GM23338 (cell line): ENCODE measurements at regions not wholly inside any gene's neighbourhood (a gene's known extent, or its start where the extent isn't known, plus 50 kb on each side); places are given as distances from the start of the nearest gene placed in this dataset.

ENCODE experiments used
- ATAC-seq: fragments of 200-7000 bp; cut with Tn5 transposase; 3 replicates; pipeline ENCODE4 v1.9.1; 2020
- DNase-seq: peaks from one replicate; pipeline ENCODE4 v3.0.0-alpha.2; 2015; ENCODE audit warnings: low spot score
- H2AFZ ChIP-seq: fragments of 200-600 bp; sonication (generic); 2 replicates; pipeline ENCODE4 v1.8.0; 2016; ENCODE audit warnings: antibody characterized with exemption, mild to moderate bottlenecking, moderate library complexity
- H3F3A ChIP-seq: fragments of 200-600 bp; sonication (generic); replicated peaks from 2 replicates; pipeline ENCODE4 v1.8.0; 2017; ENCODE audit warnings: antibody characterized with exemption, mixed run types, low read depth
- H3K27ac ChIP-seq: fragments of 200-600 bp; sonication (generic); 2 replicates; pipeline ENCODE4 v1.6.1; 2016; ENCODE audit warnings: low read depth
- H3K27me3 ChIP-seq: fragments of 200-600 bp; sonication (generic); 2 replicates; pipeline ENCODE4 v1.8.0; 2016; ENCODE audit warnings: mild to moderate bottlenecking, mixed run types, moderate library complexity; ENCODE audit not compliant: insufficient read depth
- H3K36me3 ChIP-seq: fragments of 200-600 bp; sonication (generic); 2 replicates; pipeline ENCODE4 v1.8.0; 2016; ENCODE audit warnings: mild to moderate bottlenecking; ENCODE audit not compliant: insufficient read depth
- H3K4me1 ChIP-seq: fragments of 200-600 bp; sonication (generic); 2 replicates; pipeline ENCODE4 v1.8.0; 2016; ENCODE audit warnings: mild to moderate bottlenecking, moderate library complexity; ENCODE audit not compliant: insufficient read depth
- H3K4me2 ChIP-seq: fragments of 200-600 bp; sonication (generic); 2 replicates; pipeline ENCODE4 v1.7.1; 2017; ENCODE audit warnings: mixed run types
- H3K4me3 ChIP-seq: fragments of 200-600 bp; sonication (generic); 2 replicates; pipeline ENCODE4 v1.6.1; 2016; ENCODE audit warnings: mixed run types
- H3K79me2 ChIP-seq: fragments of 200-600 bp; sonication (generic); replicated peaks from 2 replicates; pipeline ENCODE4 v1.8.0; 2017; ENCODE audit warnings: mild to moderate bottlenecking; ENCODE audit not compliant: insufficient read depth
- H3K9me2 ChIP-seq: fragments of 200-600 bp; sonication (generic); 2 replicates; pipeline ENCODE4 v1.8.0; 2017; ENCODE audit not compliant: insufficient read depth
- H4K20me1 ChIP-seq: fragments of 200-600 bp; sonication (generic); replicated peaks from 2 replicates; pipeline ENCODE4 v1.8.0; 2017; ENCODE audit warnings: mild to moderate bottlenecking; ENCODE audit not compliant: insufficient read depth
- H3K27ac Mint-ChIP-seq: 2 replicates; pipeline ENCODE4 v1.8.0; 2020; ENCODE audit warnings: inconsistent platforms, mild to moderate bottlenecking, moderate library complexity, mixed read lengths
- H3K27me3 Mint-ChIP-seq: 3 replicates; pipeline ENCODE4 v1.8.0; 2022; ENCODE audit warnings: low read depth, mild to moderate bottlenecking, moderate library complexity, mixed read lengths, inconsistent platforms; ENCODE audit not compliant: insufficient read depth, poor library complexity
- H3K36me3 Mint-ChIP-seq: 3 replicates; pipeline ENCODE4 v1.8.0; 2021; ENCODE audit warnings: low read depth, mild to moderate bottlenecking, inconsistent platforms, moderate library complexity, mixed read lengths
- H3K4me1 Mint-ChIP-seq: 3 replicates; pipeline ENCODE4 v1.8.0; 2020; ENCODE audit warnings: mild to moderate bottlenecking, inconsistent platforms, mixed read lengths
- H3K4me3 Mint-ChIP-seq: 3 replicates; pipeline ENCODE4 v1.8.0; 2021; ENCODE audit warnings: moderate library complexity, mild to moderate bottlenecking, inconsistent platforms, mixed read lengths
- H3K9me3 Mint-ChIP-seq: 3 replicates; pipeline ENCODE4 v1.8.0; 2020; ENCODE audit warnings: moderate library complexity, mild to moderate bottlenecking, inconsistent platforms, mixed read lengths
- CREB1 ChIP-seq: fragments of 250-450 bp; sonication (Bioruptor Pico); IDR thresholded peaks from 2 replicates; pipeline ENCODE4 v1.5.0; 2020; ENCODE audit warnings: low read depth, mild to moderate bottlenecking, moderate library complexity
- EZH2 ChIP-seq: fragments of 200-600 bp; sonication (generic); IDR thresholded peaks from one replicate; pipeline ENCODE4 v1.8.0; 2017; ENCODE audit warnings: antibody characterized with exemption, mild to moderate bottlenecking, low read depth; ENCODE audit not compliant: unreplicated experiment
- EZH2phosphoT487 ChIP-seq: fragments of 200-600 bp; sonication (generic); IDR thresholded peaks from one replicate; pipeline ENCODE4 v1.8.1; 2018; ENCODE audit warnings: antibody characterized with exemption; ENCODE audit not compliant: unreplicated experiment
- JUNB ChIP-seq: IDR thresholded peaks from one replicate; pipeline ENCODE4 v1.6.1; 2016; ENCODE audit warnings: antibody characterized with exemption; ENCODE audit not compliant: unreplicated experiment
- NANOG ChIP-seq: IDR thresholded peaks from 2 replicates; pipeline ENCODE4 v1.6.1; 2016; ENCODE audit warnings: antibody characterized with exemption, borderline replicate concordance
- POLR2AphosphoS5 ChIP-seq: IDR thresholded peaks from 2 replicates; pipeline ENCODE4 v1.6.1; 2016; ENCODE audit warnings: antibody characterized with exemption, low read depth
- STAT1 ChIP-seq: IDR thresholded peaks from one replicate; pipeline ENCODE4 v1.6.1; 2016; ENCODE audit warnings: antibody characterized with exemption; ENCODE audit not compliant: unreplicated experiment
- ZNF114 ChIP-seq: fragments of 250-450 bp; sonication (Bioruptor Pico); IDR thresholded peaks from 2 replicates; pipeline ENCODE4 v1.5.0; 2020; ENCODE audit warnings: mild to moderate bottlenecking, moderate library complexity
- ZNF331 ChIP-seq: fragments of 250-450 bp; sonication (Bioruptor Pico); IDR thresholded peaks from 2 replicates; pipeline ENCODE4 v1.5.0; 2020; ENCODE audit warnings: low read depth, mild to moderate bottlenecking, moderate library complexity
- TF ChIP-seq, protein P1 (sequence below): IDR thresholded peaks from 2 replicates; pipeline ENCODE4 v1.6.1; 2016; ENCODE audit warnings: antibody characterized with exemption
- TF ChIP-seq, protein P2 (sequence below): IDR thresholded peaks from one replicate; pipeline ENCODE4 v1.6.1; 2018; ENCODE audit warnings: antibody characterized with exemption; ENCODE audit not compliant: unreplicated experiment
- TF ChIP-seq, protein P3 (sequence below), 2 experiments: fragments of 200-600 bp in 1 of 2; sonication (generic) in 1 of 2; conservative IDR thresholded peaks; 2 replicates each; pipeline versions ENCODE4 v1.5.1 to v1.6.1; 2016 to 2017; ENCODE audit warnings: antibody characterized with exemption in 2 of 2, low read depth in 2 of 2, mild to moderate bottlenecking in 2 of 2, moderate library complexity in 1 of 2
- TF ChIP-seq, protein P4 (sequence below): fragments of 250-450 bp; sonication (Bioruptor Pico); IDR thresholded peaks from 2 replicates; pipeline ENCODE4 v1.5.0; 2020; ENCODE audit warnings: mild to moderate bottlenecking, moderate library complexity

DNA sequence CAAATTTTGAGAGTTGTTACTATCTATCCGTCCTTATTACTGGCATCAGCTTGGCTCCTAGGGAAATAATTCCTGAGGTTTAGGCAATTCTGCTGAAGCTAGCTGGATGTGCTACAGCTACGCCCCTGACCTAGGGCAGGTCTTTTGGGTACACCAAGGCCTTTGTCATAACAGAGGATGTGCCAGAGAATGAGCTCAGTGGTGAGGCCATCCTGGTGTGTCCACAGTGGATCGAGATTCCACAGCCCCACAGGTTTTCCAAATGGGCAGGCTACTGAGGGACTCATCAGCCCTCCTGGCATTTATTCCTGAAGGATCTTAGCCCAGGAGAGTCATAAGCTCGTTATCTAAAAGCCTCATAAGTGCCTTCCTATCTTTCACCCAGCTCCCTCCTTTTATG, 475.2 kb upstream of the USP24 start:
- Mint-ChIP-seq H3K36me3 (no peaks in the 10 kb centered on the region), H3K4me1 (no peaks in the 10 kb centered on the region), H3K4me3 (no peak overlapping the region), H3K27ac (no peak overlapping the region), H3K27me3 (no peaks in the 10 kb centered on the region), H3K9me3 (no peaks in the 10 kb centered on the region)
- Histone ChIP-seq H3K4me2 (no peak overlapping the region), H3K36me3 (no peaks in the 10 kb centered on the region), H4K20me1 (no peaks in the 10 kb centered on the region), H3F3A (no peaks in the 10 kb centered on the region), H3K4me3 (no peak overlapping the region), H2AFZ (no peak overlapping the region), H3K27me3 (no peaks in the 10 kb centered on the region), H3K4me1 (no peaks in the 10 kb centered on the region), H3K79me2 (no peaks in the 10 kb centered on the region), H3K9me2 (peaks cover 21% of the 10 kb centered on the region), H3K27ac (no peak overlapping the region)
- DNase-seq, result no peak
- no peak for TF ChIP-seq ZNF114 (CRISPR knock-in tag)
- TF ChIP-seq, protein P1, sequence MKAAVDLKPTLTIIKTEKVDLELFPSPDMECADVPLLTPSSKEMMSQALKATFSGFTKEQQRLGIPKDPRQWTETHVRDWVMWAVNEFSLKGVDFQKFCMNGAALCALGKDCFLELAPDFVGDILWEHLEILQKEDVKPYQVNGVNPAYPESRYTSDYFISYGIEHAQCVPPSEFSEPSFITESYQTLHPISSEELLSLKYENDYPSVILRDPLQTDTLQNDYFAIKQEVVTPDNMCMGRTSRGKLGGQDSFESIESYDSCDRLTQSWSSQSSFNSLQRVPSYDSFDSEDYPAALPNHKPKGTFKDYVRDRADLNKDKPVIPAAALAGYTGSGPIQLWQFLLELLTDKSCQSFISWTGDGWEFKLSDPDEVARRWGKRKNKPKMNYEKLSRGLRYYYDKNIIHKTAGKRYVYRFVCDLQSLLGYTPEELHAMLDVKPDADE, result no peak
- no peak for TF ChIP-seq POLR2AphosphoS5
- TF ChIP-seq EZH2phosphoT487, result no peak
- TF ChIP-seq, protein P2, sequence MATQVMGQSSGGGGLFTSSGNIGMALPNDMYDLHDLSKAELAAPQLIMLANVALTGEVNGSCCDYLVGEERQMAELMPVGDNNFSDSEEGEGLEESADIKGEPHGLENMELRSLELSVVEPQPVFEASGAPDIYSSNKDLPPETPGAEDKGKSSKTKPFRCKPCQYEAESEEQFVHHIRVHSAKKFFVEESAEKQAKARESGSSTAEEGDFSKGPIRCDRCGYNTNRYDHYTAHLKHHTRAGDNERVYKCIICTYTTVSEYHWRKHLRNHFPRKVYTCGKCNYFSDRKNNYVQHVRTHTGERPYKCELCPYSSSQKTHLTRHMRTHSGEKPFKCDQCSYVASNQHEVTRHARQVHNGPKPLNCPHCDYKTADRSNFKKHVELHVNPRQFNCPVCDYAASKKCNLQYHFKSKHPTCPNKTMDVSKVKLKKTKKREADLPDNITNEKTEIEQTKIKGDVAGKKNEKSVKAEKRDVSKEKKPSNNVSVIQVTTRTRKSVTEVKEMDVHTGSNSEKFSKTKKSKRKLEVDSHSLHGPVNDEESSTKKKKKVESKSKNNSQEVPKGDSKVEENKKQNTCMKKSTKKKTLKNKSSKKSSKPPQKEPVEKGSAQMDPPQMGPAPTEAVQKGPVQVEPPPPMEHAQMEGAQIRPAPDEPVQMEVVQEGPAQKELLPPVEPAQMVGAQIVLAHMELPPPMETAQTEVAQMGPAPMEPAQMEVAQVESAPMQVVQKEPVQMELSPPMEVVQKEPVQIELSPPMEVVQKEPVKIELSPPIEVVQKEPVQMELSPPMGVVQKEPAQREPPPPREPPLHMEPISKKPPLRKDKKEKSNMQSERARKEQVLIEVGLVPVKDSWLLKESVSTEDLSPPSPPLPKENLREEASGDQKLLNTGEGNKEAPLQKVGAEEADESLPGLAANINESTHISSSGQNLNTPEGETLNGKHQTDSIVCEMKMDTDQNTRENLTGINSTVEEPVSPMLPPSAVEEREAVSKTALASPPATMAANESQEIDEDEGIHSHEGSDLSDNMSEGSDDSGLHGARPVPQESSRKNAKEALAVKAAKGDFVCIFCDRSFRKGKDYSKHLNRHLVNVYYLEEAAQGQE, result no peak
- no peak for TF ChIP-seq CREB1 (CRISPR knock-in tag)
- no peak for TF ChIP-seq EZH2
- no peak for TF ChIP-seq JUNB
- TF ChIP-seq, protein P3, sequence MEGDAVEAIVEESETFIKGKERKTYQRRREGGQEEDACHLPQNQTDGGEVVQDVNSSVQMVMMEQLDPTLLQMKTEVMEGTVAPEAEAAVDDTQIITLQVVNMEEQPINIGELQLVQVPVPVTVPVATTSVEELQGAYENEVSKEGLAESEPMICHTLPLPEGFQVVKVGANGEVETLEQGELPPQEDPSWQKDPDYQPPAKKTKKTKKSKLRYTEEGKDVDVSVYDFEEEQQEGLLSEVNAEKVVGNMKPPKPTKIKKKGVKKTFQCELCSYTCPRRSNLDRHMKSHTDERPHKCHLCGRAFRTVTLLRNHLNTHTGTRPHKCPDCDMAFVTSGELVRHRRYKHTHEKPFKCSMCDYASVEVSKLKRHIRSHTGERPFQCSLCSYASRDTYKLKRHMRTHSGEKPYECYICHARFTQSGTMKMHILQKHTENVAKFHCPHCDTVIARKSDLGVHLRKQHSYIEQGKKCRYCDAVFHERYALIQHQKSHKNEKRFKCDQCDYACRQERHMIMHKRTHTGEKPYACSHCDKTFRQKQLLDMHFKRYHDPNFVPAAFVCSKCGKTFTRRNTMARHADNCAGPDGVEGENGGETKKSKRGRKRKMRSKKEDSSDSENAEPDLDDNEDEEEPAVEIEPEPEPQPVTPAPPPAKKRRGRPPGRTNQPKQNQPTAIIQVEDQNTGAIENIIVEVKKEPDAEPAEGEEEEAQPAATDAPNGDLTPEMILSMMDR (conservative IDR thresholded peaks at IDR 0.05; ENCODE audit: low read depth in 2 of 2), result no peak
- no peak for TF ChIP-seq ZNF331 (CRISPR knock-in tag)
- TF ChIP-seq, protein P4, sequence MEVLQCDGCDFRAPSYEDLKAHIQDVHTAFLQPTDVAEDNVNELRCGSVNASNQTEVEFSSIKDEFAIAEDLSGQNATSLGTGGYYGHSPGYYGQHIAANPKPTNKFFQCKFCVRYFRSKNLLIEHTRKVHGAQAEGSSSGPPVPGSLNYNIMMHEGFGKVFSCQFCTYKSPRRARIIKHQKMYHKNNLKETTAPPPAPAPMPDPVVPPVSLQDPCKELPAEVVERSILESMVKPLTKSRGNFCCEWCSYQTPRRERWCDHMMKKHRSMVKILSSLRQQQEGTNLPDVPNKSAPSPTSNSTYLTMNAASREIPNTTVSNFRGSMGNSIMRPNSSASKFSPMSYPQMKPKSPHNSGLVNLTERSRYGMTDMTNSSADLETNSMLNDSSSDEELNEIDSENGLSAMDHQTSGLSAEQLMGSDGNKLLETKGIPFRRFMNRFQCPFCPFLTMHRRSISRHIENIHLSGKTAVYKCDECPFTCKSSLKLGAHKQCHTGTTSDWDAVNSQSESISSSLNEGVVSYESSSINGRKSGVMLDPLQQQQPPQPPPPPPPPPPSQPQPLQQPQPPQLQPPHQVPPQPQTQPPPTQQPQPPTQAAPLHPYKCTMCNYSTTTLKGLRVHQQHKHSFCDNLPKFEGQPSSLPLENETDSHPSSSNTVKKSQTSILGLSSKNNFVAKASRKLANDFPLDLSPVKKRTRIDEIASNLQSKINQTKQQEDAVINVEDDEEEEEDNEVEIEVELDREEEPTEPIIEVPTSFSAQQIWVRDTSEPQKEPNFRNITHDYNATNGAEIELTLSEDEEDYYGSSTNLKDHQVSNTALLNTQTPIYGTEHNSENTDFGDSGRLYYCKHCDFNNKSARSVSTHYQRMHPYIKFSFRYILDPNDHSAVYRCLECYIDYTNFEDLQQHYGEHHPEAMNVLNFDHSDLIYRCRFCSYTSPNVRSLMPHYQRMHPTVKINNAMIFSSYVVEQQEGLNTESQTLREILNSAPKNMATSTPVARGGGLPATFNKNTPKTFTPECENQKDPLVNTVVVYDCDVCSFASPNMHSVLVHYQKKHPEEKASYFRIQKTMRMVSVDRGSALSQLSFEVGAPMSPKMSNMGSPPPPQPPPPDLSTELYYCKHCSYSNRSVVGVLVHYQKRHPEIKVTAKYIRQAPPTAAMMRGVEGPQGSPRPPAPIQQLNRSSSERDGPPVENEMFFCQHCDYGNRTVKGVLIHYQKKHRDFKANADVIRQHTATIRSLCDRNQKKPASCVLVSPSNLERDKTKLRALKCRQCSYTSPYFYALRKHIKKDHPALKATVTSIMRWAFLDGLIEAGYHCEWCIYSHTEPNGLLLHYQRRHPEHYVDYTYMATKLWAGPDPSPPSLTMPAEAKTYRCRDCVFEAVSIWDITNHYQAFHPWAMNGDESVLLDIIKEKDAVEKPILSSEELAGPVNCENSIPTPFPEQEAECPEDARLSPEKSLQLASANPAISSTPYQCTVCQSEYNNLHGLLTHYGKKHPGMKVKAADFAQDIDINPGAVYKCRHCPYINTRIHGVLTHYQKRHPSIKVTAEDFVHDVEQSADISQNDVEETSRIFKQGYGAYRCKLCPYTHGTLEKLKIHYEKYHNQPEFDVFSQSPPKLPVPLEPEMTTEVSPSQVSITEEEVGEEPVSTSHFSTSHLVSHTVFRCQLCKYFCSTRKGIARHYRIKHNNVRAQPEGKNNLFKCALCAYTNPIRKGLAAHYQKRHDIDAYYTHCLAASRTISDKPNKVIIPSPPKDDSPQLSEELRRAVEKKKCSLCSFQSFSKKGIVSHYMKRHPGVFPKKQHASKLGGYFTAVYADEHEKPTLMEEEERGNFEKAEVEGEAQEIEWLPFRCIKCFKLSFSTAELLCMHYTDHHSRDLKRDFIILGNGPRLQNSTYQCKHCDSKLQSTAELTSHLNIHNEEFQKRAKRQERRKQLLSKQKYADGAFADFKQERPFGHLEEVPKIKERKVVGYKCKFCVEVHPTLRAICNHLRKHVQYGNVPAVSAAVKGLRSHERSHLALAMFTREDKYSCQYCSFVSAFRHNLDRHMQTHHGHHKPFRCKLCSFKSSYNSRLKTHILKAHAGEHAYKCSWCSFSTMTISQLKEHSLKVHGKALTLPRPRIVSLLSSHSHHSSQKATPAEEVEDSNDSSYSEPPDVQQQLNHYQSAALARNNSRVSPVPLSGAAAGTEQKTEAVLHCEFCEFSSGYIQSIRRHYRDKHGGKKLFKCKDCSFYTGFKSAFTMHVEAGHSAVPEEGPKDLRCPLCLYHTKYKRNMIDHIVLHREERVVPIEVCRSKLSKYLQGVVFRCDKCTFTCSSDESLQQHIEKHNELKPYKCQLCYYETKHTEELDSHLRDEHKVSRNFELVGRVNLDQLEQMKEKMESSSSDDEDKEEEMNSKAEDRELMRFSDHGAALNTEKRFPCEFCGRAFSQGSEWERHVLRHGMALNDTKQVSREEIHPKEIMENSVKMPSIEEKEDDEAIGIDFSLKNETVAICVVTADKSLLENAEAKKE (CRISPR knock-in tag), result no peak
- TF ChIP-seq STAT1, result no peak
- no peak for TF ChIP-seq NANOG
- no peak for ATAC-seq
